ENCODE measurements at regions not wholly inside any gene's neighbourhood (a gene's known extent, or its start where the extent isn't known, plus 50 kb on each side); places are given as distances from the start of the nearest gene placed in this dataset.

DNA sequence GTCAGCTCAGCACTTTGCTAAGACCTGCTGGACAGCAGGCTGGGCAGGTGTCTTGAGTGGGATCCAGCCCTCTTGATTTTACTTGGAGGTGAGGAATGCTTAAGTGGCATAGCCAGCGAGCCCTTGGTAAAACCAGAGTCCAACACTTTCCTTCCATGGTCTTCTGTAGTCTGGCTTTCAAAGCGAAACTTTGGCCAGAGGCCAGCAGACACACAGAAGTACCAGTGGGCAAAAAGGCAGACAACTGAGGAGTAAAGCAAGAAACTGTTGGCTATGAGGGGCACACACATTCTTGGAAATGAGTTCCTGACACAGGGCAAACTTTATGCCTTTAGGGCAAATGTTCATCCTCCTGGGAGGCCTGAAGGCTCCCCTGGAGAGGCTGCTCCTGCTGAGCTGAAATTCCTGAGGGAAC lies 281.0 kb upstream of the POU3F1 start:
- TF ChIP-seq, protein P1, sequence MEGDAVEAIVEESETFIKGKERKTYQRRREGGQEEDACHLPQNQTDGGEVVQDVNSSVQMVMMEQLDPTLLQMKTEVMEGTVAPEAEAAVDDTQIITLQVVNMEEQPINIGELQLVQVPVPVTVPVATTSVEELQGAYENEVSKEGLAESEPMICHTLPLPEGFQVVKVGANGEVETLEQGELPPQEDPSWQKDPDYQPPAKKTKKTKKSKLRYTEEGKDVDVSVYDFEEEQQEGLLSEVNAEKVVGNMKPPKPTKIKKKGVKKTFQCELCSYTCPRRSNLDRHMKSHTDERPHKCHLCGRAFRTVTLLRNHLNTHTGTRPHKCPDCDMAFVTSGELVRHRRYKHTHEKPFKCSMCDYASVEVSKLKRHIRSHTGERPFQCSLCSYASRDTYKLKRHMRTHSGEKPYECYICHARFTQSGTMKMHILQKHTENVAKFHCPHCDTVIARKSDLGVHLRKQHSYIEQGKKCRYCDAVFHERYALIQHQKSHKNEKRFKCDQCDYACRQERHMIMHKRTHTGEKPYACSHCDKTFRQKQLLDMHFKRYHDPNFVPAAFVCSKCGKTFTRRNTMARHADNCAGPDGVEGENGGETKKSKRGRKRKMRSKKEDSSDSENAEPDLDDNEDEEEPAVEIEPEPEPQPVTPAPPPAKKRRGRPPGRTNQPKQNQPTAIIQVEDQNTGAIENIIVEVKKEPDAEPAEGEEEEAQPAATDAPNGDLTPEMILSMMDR (IDR thresholded peaks at IDR 0.05): no peak
- no peak for TF ChIP-seq POLR2AphosphoS5 (IDR thresholded peaks at IDR 0.05)
- TF ChIP-seq POLR2A (IDR thresholded peaks at IDR 0.05; ENCODE audit: low read depth): no peak
- TF ChIP-seq EP300 (IDR thresholded peaks at IDR 0.05): no peak
